Keratinocyte (primary cell): ENCODE measurements at regions not wholly inside any gene's neighbourhood (a gene's known extent, or its start where the extent isn't known, plus 50 kb on each side); places are given as distances from the start of the nearest gene placed in this dataset.

ENCODE experiments used
- DNase-seq: peaks from one replicate; pipeline ENCODE4 v3.0.0-alpha.2; 2011; ENCODE audit warnings: low read depth, missing footprints, low spot score
- FAIRE-seq: peaks from 2 replicates; lab custom pipeline; 2011; peaks lifted over from hg19 to GRCh38; lab: Jason Lieb, UNC
- H2AFZ ChIP-seq: 2 replicates; pipeline ENCODE4 v1.6.0; 2012; ENCODE audit warnings: low read length, control low read depth, inconsistent platforms; ENCODE audit not compliant: control insufficient read depth
- H3K27ac ChIP-seq: 2 replicates; pipeline ENCODE4 v1.5.1; 2011; ENCODE audit warnings: low read length; ENCODE audit not compliant: control insufficient read depth, insufficient read depth
- H3K27me3 ChIP-seq: 3 replicates; pipeline ENCODE4 v1.6.0; 2011; ENCODE audit warnings: low read length; ENCODE audit not compliant: control insufficient read depth, insufficient read depth; ENCODE audit errors: extremely low read depth
- H3K36me3 ChIP-seq, 2 experiments: 2 replicates in 1 of 2; 3 replicates in 1 of 2; pipeline ENCODE4 v1.5.1; 2011; ENCODE audit warnings: low read length in 2 of 2, mild to moderate bottlenecking in 1 of 2; ENCODE audit not compliant: control insufficient read depth in 2 of 2, insufficient read depth in 2 of 2; ENCODE audit errors: extremely low read depth in 1 of 2
- H3K4me1 ChIP-seq: 3 replicates; pipeline ENCODE4 v1.5.1; 2011; ENCODE audit warnings: low read length; ENCODE audit not compliant: control insufficient read depth, insufficient read depth; ENCODE audit errors: extremely low read depth
- H3K4me2 ChIP-seq: 3 replicates; pipeline ENCODE4 v1.6.0; 2011; ENCODE audit warnings: low read depth, low read length; ENCODE audit not compliant: control insufficient read depth, insufficient read depth; ENCODE audit errors: extremely low read depth
- H3K4me3 ChIP-seq, 3 experiments: fragments of 200-600 bp in 1 of 3; sonication (generic) in 1 of 3; 2 replicates in 2 of 3; 3 replicates in 1 of 3; pipeline ENCODE4 v1.5.1; 2011 to 2016; ENCODE audit warnings: low read length in 3 of 3, mild to moderate bottlenecking in 3 of 3, control low read depth in 2 of 3, inconsistent platforms in 1 of 3, low read depth in 1 of 3, mixed read lengths in 1 of 3, mixed run types in 1 of 3, moderate library complexity in 1 of 3; ENCODE audit not compliant: control insufficient read depth in 2 of 3, insufficient read depth in 2 of 3; ENCODE audit errors: extremely low read depth in 1 of 3
- H3K79me2 ChIP-seq: 2 replicates; pipeline ENCODE4 v1.6.0; 2012; ENCODE audit warnings: low read length; ENCODE audit not compliant: control insufficient read depth, insufficient read depth
- H3K9ac ChIP-seq: 3 replicates; pipeline ENCODE4 v1.6.0; 2011; ENCODE audit warnings: low read length; ENCODE audit not compliant: control insufficient read depth, insufficient read depth; ENCODE audit errors: extremely low read depth
- H3K9me1 ChIP-seq: 3 replicates; pipeline ENCODE4 v1.6.0; 2011; ENCODE audit warnings: low read length; ENCODE audit not compliant: control insufficient read depth, insufficient read depth; ENCODE audit errors: extremely low read depth
- H3K9me3 ChIP-seq: 2 replicates; pipeline ENCODE4 v1.5.1; 2012; ENCODE audit warnings: low read depth, low read length; ENCODE audit not compliant: control insufficient read depth
- H4K20me1 ChIP-seq: 3 replicates; pipeline ENCODE4 v1.6.0; 2011; ENCODE audit warnings: low read length; ENCODE audit not compliant: control insufficient read depth, insufficient read depth; ENCODE audit errors: extremely low read depth
- EZH2 ChIP-seq: IDR thresholded peaks from one replicate; pipeline ENCODE4 v1.6.1; 2012; ENCODE audit warnings: inconsistent platforms, mild to moderate bottlenecking, low read length, moderate library complexity
- dilution Hi-C: fragments of 300-500 bp; cut with MboI; formaldehyde crosslinking; loops from one replicate; pipeline ENCODE4 v1.7.0; 2020; ENCODE audit warnings: low sequenced_read_pairs; ENCODE audit not compliant: extremely low pct_ligation_motif_present
- TF ChIP-seq, protein P1 (sequence below), 3 experiments: IDR thresholded peaks in 1 of 3; conservative IDR thresholded peaks in 1 of 3; optimal IDR thresholded peaks in 1 of 3; 2 replicates in 2 of 3; 3 replicates in 1 of 3; pipeline versions ENCODE3 to v1.5.1; 2011; ENCODE audit warnings: low read length in 3 of 3, mild to moderate bottlenecking in 3 of 3, moderate library complexity in 2 of 3, control low read depth in 1 of 3, inconsistent platforms in 1 of 3; ENCODE audit not compliant: insufficient read depth in 2 of 3; ENCODE audit errors: extremely low read depth in 1 of 3

DNA sequence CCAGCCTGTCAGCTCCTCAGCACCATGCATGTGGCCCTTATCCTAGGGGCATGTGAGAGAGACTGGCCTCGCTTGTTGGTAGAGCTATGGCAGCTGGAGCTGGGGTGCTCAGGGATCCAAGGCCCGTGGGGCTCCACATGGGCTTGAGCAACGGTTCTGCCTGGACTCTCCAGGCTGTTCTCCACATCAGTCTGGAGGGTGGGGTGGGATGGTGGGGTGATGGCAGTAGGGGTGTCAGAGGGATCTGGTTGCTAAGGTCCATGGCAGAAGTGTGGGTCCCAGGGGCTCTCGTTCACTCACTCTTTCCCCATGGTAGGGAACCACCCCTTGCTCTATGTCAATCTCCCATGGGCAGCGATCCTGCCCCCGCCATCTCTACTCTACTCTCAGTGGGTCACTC is 622.6 kb downstream of the LRFN5 start:
- Histone ChIP-seq H3K9me1 (no peaks in the 10 kb centered on the region), H3K9me3 (no peaks in the 10 kb centered on the region), H3K4me3 (no peak overlapping the region), H3K4me2 (no peak overlapping the region), H2AFZ (no peak overlapping the region), H3K36me3 (no peaks in the 10 kb centered on the region), H3K27me3 (no peaks in the 10 kb centered on the region), H3K79me2 (no peaks in the 10 kb centered on the region), H3K27ac (no peak overlapping the region), H4K20me1 (no peaks in the 10 kb centered on the region), H3K4me1 (no peaks in the 10 kb centered on the region), H3K9ac (no peak overlapping the region)
- DNase-seq (no peak), FAIRE-seq (no peak)
- dilution Hi-C loops: no loop called here
- TF ChIP-seq, protein P1, sequence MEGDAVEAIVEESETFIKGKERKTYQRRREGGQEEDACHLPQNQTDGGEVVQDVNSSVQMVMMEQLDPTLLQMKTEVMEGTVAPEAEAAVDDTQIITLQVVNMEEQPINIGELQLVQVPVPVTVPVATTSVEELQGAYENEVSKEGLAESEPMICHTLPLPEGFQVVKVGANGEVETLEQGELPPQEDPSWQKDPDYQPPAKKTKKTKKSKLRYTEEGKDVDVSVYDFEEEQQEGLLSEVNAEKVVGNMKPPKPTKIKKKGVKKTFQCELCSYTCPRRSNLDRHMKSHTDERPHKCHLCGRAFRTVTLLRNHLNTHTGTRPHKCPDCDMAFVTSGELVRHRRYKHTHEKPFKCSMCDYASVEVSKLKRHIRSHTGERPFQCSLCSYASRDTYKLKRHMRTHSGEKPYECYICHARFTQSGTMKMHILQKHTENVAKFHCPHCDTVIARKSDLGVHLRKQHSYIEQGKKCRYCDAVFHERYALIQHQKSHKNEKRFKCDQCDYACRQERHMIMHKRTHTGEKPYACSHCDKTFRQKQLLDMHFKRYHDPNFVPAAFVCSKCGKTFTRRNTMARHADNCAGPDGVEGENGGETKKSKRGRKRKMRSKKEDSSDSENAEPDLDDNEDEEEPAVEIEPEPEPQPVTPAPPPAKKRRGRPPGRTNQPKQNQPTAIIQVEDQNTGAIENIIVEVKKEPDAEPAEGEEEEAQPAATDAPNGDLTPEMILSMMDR (optimal IDR thresholded peaks at IDR 0.05 in 1 of 3, IDR thresholded peaks at IDR 0.05 in 1 of 3, conservative IDR thresholded peaks at IDR 0.05 in 1 of 3; ENCODE audit: extremely low read depth in 1 of 3, insufficient read depth in 2 of 3, low read length in 3 of 3): no peak
- no peak for TF ChIP-seq EZH2

DNA sequence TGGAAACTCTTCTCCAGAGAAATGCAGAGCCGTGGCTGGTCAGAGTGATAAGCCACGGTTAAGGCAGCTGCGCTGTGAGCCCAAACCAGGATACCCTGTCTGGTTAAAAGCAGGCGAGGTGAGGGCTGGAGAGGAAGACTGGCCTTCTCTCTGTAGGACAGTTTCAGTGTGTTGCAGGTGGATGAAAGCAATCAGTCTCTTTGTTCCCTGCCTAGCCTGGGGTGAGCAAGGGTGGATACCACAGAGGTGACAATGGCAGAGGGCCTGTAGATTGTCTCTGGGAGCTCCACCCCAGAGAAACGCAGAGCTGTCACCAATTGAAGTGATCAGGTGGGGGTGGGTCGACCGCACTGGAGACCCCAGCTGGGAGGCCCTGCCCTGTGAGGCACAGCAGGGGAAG is 621.9 kb downstream of the LRFN5 start:
- H3K36me3 ChIP-seq: no peaks in the 10 kb centered on the region
- H3K4me3 ChIP-seq: no peak overlapping the region
- no peak overlapping the region for H3K27ac ChIP-seq
- H3K79me2 ChIP-seq: no peaks in the 10 kb centered on the region
- H4K20me1 ChIP-seq: no peaks in the 10 kb centered on the region
- no peaks in the 10 kb centered on the region for H3K4me1 ChIP-seq
- H3K9me3 ChIP-seq: no peaks in the 10 kb centered on the region
- H2AFZ ChIP-seq: no peak overlapping the region
- no peaks in the 10 kb centered on the region for H3K27me3 ChIP-seq
- H3K4me2 ChIP-seq: no peak overlapping the region
- H3K9ac ChIP-seq: no peak overlapping the region
- TF ChIP-seq, protein P1 (optimal IDR thresholded peaks at IDR 0.05 in 1 of 3, IDR thresholded peaks at IDR 0.05 in 1 of 3, conservative IDR thresholded peaks at IDR 0.05 in 1 of 3; ENCODE audit: extremely low read depth in 1 of 3, insufficient read depth in 2 of 3, low read length in 3 of 3): no peak
- TF ChIP-seq EZH2: no peak
- FAIRE-seq (no peak), DNase-seq (no peak)
- dilution Hi-C loops: no loop called here
- H3K9me1 ChIP-seq: no peaks in the 10 kb centered on the region
